ENCODE measurements at regions not wholly inside any gene's neighbourhood (a gene's known extent, or its start where the extent isn't known, plus 50 kb on each side); places are given as distances from the start of the nearest gene placed in this dataset.

GRCh38 chr15:57884936-57885335 is 178.4 kb downstream of the POLR2M start:
- TF ChIP-seq POLR2A (IDR thresholded peaks at IDR 0.05), result no peak
- no peak for TF ChIP-seq CTCF (IDR thresholded peaks at IDR 0.05)
- TF ChIP-seq EP300 (IDR thresholded peaks at IDR 0.05; ENCODE audit: low read depth), result no peak

Data from transverse colon (tissue), 3 donors.